Stimulated activated CD4-positive, alpha-beta T cell treated with anti-CD3 and anti-CD28 coated beads, Interleukin-15, amount 100 ng/mL, for 24 hours (primary cell): ENCODE measurements at regions not wholly inside any gene's neighbourhood (a gene's known extent, or its start where the extent isn't known, plus 50 kb on each side); places are given as distances from the start of the nearest gene placed in this dataset.

Experiments
- DNase-seq: peaks from one replicate; pipeline ENCODE4 v3.0.0-alpha.2; 2020

DNA sequence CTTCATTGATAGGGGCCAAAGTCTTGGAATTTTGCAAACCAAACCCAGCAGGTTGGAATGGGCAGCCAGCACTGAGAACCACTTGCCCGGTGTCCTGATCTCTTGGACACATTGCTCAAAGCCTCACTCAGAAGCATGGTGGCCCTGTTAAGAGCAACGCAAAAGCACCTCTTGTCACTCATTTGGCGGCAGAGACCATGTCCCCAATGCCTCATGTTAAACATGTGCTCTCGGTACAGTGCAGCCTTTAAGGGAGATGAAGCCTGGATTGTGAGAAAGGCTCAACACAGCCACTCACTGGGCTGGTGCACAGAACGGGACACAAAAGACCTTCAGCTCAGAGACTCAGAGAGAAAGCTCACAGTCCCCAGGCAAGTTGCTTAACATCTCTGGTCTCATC lies 298.4 kb upstream of the PRDM1 start:
- no peak for DNase-seq

GRCh38 chr6:105786890-105787655 lies 299.1 kb upstream of the PRDM1 start:
- peak; percentile 29 for DNase-seq

DNA sequence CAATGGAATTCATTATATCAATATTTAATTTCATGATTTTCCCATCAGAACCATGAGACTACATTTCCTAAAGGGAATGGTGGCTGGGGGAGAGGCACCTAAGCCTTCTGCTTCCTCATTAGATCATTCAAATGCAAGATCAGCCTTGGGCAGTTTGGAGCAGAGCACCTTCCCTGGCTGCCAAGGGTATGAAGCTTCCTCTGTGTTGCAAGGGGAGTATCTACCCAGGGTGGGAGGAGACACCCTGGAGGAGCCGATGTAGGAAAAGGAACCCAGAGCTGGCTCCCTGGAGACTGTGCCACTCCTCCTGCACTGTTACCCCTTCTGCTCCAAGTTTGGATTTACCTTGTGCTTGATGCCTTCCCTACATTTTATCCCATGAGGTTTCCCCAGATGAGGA lies 299.7 kb upstream of the PRDM1 start:
- DNase-seq: no peak

DNA sequence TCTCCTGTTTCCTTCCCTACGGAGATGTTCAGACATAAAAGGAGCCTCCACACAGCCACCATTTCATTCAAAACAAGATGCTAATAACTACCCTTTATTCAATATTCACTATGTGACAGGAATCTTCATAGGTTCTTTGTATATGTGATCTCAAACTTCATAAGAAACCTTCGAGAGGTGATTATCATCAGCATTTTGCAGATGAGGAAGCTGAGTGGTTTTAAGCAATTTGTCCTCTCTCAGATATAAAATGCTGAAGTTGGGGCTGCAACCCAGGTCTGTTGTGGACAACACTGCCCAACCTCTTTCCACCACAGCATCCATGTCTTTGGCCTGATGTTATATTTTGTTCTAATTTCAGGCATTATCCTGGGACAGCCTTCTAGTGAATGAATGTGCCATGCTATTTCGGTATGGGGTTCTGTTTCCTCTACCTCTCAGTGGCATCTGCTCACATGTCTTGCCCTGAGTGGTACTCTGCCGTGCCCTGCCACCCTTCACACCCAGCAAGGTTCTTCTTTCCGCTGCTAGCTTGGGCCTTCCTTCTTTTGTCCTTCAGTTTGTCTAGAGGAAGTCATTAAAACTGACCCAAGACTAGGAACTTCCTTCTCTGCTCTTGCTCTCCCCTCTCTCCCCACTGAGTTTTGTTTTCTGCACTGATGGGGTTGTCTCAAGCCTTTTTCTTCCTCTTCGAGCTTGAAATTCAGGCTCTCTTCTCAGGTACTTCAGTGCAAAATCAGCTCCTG lies 300.9 kb upstream of the PRDM1 start:
- no peak for DNase-seq

DNA sequence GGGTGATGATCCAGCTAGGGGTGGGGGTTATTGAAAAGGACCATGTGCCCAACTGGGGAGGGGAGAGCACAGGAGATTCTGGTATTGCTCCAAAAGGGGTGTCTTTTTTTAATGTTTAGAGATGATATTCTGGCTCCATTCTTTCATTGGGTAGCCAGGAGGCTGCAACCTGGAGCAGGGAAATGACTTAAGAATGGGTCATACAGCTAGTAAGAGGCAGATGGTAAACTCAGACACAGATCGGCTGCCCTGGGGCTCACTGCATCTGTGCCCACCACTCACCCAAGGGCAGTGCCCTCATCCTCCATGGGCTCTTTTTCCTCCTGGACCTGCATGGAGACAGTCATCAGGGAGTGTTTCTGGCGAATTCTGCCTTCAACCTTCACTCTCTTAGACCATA lies 302.0 kb upstream of the PRDM1 start:
- no peak for DNase-seq

GRCh38 chr6:105783333-105783935 lies 302.7 kb upstream of the PRDM1 start:
- DNase-seq: no peak

DNA sequence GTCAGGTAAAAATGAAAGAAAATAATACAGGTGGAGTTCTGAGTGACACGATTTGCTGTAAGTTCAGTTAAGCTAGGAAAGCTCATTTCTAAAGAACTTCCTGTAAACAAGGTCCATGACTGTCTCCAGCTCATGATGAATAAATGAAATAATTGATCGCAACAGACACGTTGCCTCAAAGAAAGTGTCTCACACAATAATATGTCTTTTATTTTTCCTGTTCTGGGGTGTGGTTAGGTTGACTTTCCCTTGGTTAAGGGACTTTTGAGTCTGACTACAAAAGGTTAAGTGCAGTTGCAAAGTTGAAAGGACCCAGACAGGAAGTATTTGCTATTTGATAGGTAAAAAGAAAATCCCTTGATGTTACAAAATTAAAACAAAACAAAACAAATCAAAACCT lies 304.2 kb upstream of the PRDM1 start:
- DNase-seq: no peak

- DNase-seq: peak; percentile 67
Observed at GRCh38 chr6:105781248-105781647, 304.9 kb upstream of the PRDM1 start.

DNA sequence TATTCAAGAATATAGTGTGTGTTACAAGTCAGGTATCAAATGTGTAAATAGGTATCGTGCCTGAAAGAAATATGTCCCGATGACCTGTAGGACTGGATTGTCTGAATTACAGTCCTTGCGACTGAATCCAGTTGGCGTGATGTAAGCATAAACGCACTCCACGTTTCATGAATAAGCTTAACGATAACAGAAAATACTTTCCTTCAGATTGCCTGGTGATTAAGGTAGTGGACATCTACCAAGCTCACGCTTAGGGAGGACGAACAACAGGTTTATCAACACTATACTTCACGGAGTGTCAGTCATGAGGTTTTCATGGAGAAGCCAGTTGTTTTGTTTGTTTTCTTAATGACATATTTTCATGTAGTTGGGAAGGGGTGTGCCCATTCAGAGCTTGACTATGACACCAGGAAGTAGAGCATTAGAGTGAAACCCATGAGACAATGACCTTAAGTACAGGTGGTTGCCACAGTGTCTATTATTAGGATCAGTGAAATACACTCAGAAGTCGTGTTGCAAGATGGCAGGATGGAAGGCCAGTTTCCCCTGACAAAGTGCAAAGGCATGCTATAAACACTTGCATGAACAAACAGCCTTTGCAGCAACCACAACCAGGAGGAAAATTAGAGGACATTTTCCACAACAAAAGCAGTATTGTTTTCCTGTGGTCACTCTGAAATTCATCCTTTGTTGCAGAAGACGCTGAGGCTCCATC lies 305.8 kb upstream of the PRDM1 start:
- no peak for DNase-seq

DNA sequence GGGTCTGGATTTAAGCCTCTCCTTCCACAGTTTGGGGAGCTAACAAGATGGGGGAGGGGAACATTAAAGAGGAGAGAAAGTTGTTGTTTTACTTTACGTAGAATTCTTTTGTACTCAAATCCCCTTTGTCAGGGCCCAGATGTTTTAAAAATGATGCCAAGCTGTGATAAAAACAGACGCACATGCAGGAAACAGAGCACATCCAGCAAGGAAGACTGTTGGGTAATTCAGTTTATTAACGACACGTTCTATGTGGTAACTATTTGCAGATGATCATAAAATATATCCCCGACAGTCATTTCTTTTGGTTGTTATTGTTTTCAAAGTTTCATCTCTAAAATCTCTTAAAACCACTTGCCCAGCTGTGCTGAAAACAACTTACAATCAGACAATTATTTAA lies 307.0 kb upstream of the PRDM1 start:
- no peak for DNase-seq

DNA sequence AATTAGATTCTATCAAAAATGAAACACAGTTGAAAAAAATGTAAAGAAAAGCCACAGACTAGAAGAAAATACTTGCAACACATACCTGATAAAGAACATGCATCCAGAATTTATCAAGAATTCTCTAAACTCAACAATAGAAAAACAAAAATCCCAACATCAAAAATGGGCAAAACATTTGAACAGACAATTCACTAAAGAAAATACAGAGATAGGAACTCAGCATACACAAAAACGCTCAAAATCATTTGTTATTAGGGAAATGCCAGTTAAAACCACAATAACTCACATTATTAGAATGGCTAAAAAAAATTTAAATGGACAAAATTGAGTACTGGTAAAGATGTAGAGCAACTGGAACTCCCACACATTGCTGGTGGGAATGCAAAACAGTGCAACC lies 311.0 kb upstream of the PRDM1 start:
- DNase-seq: no peak

- no peak for DNase-seq
Observed at GRCh38 chr6:105774247-105774646, 311.9 kb upstream of the PRDM1 start.

- no peak for DNase-seq
Observed at GRCh38 chr6:105771313-105771970, 314.7 kb upstream of the PRDM1 start.

- no peak for DNase-seq
Observed at GRCh38 chr6:105769987-105770386, 316.1 kb upstream of the PRDM1 start.

GRCh38 chr6:105769197-105769596 lies 316.9 kb upstream of the PRDM1 start:
- DNase-seq: no peak

DNA sequence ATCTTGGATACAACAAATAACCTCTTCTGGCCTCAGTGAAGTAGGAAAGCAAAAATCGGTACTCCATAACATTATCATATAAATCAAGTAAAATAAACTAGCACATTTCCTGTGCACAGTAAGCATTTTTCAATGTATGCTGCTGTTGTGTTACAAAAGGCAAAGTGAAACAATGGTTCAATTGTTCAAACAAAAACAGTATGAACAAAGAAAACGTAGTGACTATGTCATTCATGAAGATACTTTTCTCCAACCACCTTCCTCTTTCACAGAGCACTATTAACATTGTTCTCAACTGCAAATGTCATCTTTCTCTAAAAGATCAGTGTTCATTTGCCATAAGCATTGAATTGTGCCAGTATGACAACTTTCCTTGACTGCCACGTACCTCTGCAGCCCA lies 318.6 kb upstream of the PRDM1 start:
- no peak for DNase-seq

- DNase-seq: no peak
Observed at GRCh38 chr6:105765239-105765638, 320.9 kb upstream of the PRDM1 start.

- no peak for DNase-seq
Observed at GRCh38 chr6:105764315-105764714, 321.8 kb upstream of the PRDM1 start.

DNA sequence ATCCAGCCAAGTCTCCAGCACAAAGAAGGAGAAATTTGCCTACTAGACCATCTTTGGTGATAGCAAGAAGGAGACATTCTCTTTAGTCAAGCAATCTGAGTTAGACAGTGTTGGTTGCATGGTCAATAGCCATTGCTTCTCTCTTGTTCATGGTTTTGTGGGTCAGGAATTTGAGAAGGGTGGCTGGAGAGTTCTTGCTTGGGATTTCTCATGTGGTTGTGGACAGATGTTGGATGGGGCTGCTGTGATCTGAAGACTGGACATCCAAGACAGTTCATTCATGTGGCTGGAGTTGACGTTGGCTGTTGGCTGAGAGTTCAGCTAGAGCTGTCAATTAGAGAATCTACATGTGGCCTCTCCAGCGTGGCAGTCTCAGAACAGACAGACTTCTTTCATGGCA lies 322.3 kb upstream of the PRDM1 start:
- no peak for DNase-seq

- no peak for DNase-seq
Observed at GRCh38 chr6:105760746-105761145, 325.4 kb upstream of the PRDM1 start.

GRCh38 chr6:105759946-105760345 lies 326.2 kb upstream of the PRDM1 start:
- DNase-seq: no peak

- DNase-seq: no peak
Observed at GRCh38 chr6:105759015-105759414, 327.1 kb upstream of the PRDM1 start.
